UCSD-AML1 (cell line): ENCODE measurements at regions not wholly inside any gene's neighbourhood (a gene's known extent, or its start where the extent isn't known, plus 50 kb on each side); places are given as distances from the start of the nearest gene placed in this dataset.

Source experiments
- DNase-seq: peaks from one replicate; lab custom pipeline; 2025; ENCODE audit not compliant: unreplicated experiment; lab: John Stamatoyannopoulos, UW

GRCh38 chr9:109729513-109729912 is 50.5 kb upstream of the PALM2AKAP2 start:
- no peak for DNase-seq
